Astrocyte (in vitro differentiated cells and primary cell): ENCODE measurements at regions not wholly inside any gene's neighbourhood (a gene's known extent, or its start where the extent isn't known, plus 50 kb on each side); places are given as distances from the start of the nearest gene placed in this dataset.

Experiments used
- DNase-seq: peaks from one replicate; pipeline ENCODE4 v3.0.0-alpha.2; 2010; ENCODE audit warnings: low read depth
- FAIRE-seq: peaks from 2 replicates; lab custom pipeline; 2011; peaks lifted over from hg19 to GRCh38; lab: Jason Lieb, UNC
- H2AFZ ChIP-seq: 2 replicates; pipeline ENCODE4 v1.6.0; 2012; ENCODE audit warnings: low read depth, low read length, inconsistent platforms
- H3K27ac ChIP-seq: 2 replicates; pipeline ENCODE4 v1.5.1; 2011; ENCODE audit warnings: low read depth, low read length, inconsistent platforms
- H3K27me3 ChIP-seq: 2 replicates; pipeline ENCODE4 v1.6.0; 2011; ENCODE audit warnings: low read length, inconsistent platforms; ENCODE audit not compliant: insufficient read depth
- H3K36me3 ChIP-seq: 2 replicates; pipeline ENCODE4 v1.5.1; 2011; ENCODE audit warnings: low read length, inconsistent platforms; ENCODE audit not compliant: insufficient read depth
- H3K4me1 ChIP-seq: 2 replicates; pipeline ENCODE4 v1.5.1; 2011; ENCODE audit warnings: low read length, inconsistent platforms; ENCODE audit not compliant: insufficient read depth
- H3K4me2 ChIP-seq: 2 replicates; pipeline ENCODE4 v1.6.0; 2012; ENCODE audit warnings: low read length, inconsistent platforms
- H3K4me3 ChIP-seq: 2 replicates; pipeline ENCODE4 v1.5.1; 2011; ENCODE audit warnings: low read depth, mild to moderate bottlenecking, low read length, inconsistent platforms; ENCODE audit not compliant: insufficient read depth
- H3K79me2 ChIP-seq: 2 replicates; pipeline ENCODE4 v1.6.0; 2012; ENCODE audit warnings: mild to moderate bottlenecking, low read length, inconsistent platforms; ENCODE audit not compliant: insufficient read depth
- H3K9ac ChIP-seq: 2 replicates; pipeline ENCODE4 v1.6.0; 2012; ENCODE audit warnings: mild to moderate bottlenecking, low read length, inconsistent platforms
- H3K9me3 ChIP-seq: 2 replicates; pipeline ENCODE4 v1.5.1; 2012; ENCODE audit warnings: low read depth, mild to moderate bottlenecking, low read length, inconsistent platforms; ENCODE audit not compliant: insufficient read depth
- H4K20me1 ChIP-seq: 2 replicates; pipeline ENCODE4 v1.6.0; 2012; ENCODE audit warnings: low read length, inconsistent platforms; ENCODE audit not compliant: insufficient read depth
- H3K27ac Mint-ChIP-seq: one replicate; pipeline ENCODE4 v1.8.0; 2021; ENCODE audit warnings: mild to moderate bottlenecking, mixed read lengths; ENCODE audit not compliant: unreplicated experiment
- H3K27me3 Mint-ChIP-seq: one replicate; pipeline ENCODE4 v1.8.0; 2021; ENCODE audit warnings: low read depth, mixed read lengths; ENCODE audit not compliant: unreplicated experiment
- H3K36me3 Mint-ChIP-seq: one replicate; pipeline ENCODE4 v1.8.0; 2021; ENCODE audit warnings: low read depth, mixed read lengths; ENCODE audit not compliant: unreplicated experiment
- H3K4me1 Mint-ChIP-seq: one replicate; pipeline ENCODE4 v1.8.0; 2021; ENCODE audit warnings: low read depth, mixed read lengths; ENCODE audit not compliant: unreplicated experiment
- H3K4me3 Mint-ChIP-seq: one replicate; pipeline ENCODE4 v1.8.0; 2021; ENCODE audit warnings: mild to moderate bottlenecking, moderate library complexity, mixed read lengths; ENCODE audit not compliant: unreplicated experiment
- H3K9me3 Mint-ChIP-seq: one replicate; pipeline ENCODE4 v1.8.0; 2021; ENCODE audit warnings: mild to moderate bottlenecking, mixed read lengths; ENCODE audit not compliant: unreplicated experiment
- CTCF ChIP-seq: IDR thresholded peaks from 2 replicates; pipeline ENCODE4 v1.5.1; 2011; ENCODE audit warnings: low read depth, mild to moderate bottlenecking, inconsistent platforms, low read length, moderate library complexity; ENCODE audit not compliant: insufficient read depth
- EZH2 ChIP-seq: IDR thresholded peaks from 2 replicates; pipeline ENCODE4 v1.6.1; 2012; ENCODE audit warnings: mild to moderate bottlenecking, low read length, inconsistent platforms; ENCODE audit not compliant: insufficient read depth

DNA sequence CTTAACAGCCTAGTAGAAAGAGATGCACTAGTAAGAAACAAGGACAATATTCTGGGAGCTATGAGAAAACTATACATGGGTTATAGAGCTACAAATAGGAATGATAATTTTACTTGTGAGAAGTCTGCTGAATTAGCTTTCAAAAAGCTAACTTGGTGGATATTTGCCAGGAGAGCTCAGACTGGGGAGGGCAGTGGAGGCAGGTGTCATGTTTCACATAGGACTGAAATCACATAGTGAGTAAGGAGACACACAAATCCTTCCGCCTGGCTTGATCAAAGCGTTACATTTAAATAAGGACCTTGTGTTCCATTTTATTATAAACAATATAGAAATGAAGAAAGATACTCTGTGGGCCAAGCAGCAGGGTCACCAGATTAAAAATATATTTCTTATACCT, 235.0 kb downstream of the ISL1 start:
- no peaks in the 10 kb centered on the region for H3K9me3 ChIP-seq
- no peak for DNase-seq
- no peak overlapping the region for H3K27ac Mint-ChIP-seq
- no peaks in the 10 kb centered on the region for H3K79me2 ChIP-seq
- H3K9ac ChIP-seq: no peak overlapping the region
- no peaks in the 10 kb centered on the region for H3K27me3 Mint-ChIP-seq
- H3K36me3 ChIP-seq: no peaks in the 10 kb centered on the region
- H4K20me1 ChIP-seq: no peaks in the 10 kb centered on the region
- H3K4me3 Mint-ChIP-seq: no peak overlapping the region
- no peaks in the 10 kb centered on the region for H3K27me3 ChIP-seq
- H3K4me2 ChIP-seq: no peak overlapping the region
- H3K27ac ChIP-seq: no peak overlapping the region
- H3K9me3 Mint-ChIP-seq: no peaks in the 10 kb centered on the region
- H3K4me3 ChIP-seq: no peak overlapping the region
- FAIRE-seq: no peak
- no peak for TF ChIP-seq CTCF
- no peak for TF ChIP-seq EZH2
- no peak overlapping the region for H2AFZ ChIP-seq
- H3K36me3 Mint-ChIP-seq: no peaks in the 10 kb centered on the region
- no peaks in the 10 kb centered on the region for H3K4me1 ChIP-seq
- peaks cover 8% of the 10 kb centered on the region for H3K4me1 Mint-ChIP-seq

GRCh38 chr5:51621156-51621555, 237.9 kb downstream of the ISL1 start:
- H3K27ac ChIP-seq: no peak overlapping the region
- Mint-ChIP-seq H3K27me3 (no peaks in the 10 kb centered on the region), H3K9me3 (peaks cover 5% of the 10 kb centered on the region), H3K4me3 (no peak overlapping the region), H3K27ac (no peak overlapping the region), H3K4me1 (peaks cover 8% of the 10 kb centered on the region), H3K36me3 (no peaks in the 10 kb centered on the region)
- no peak overlapping the region for H3K9ac ChIP-seq
- no peak overlapping the region for H3K4me3 ChIP-seq
- H3K4me1 ChIP-seq: no peaks in the 10 kb centered on the region
- H3K27me3 ChIP-seq: no peaks in the 10 kb centered on the region
- H3K79me2 ChIP-seq: no peaks in the 10 kb centered on the region
- no peak overlapping the region for H3K4me2 ChIP-seq
- no peaks in the 10 kb centered on the region for H3K9me3 ChIP-seq
- no peaks in the 10 kb centered on the region for H4K20me1 ChIP-seq
- H2AFZ ChIP-seq: no peak overlapping the region
- H3K36me3 ChIP-seq: no peaks in the 10 kb centered on the region
- TF ChIP-seq EZH2: no peak
- no peak for TF ChIP-seq CTCF
- FAIRE-seq (no peak), DNase-seq (no peak)

DNA sequence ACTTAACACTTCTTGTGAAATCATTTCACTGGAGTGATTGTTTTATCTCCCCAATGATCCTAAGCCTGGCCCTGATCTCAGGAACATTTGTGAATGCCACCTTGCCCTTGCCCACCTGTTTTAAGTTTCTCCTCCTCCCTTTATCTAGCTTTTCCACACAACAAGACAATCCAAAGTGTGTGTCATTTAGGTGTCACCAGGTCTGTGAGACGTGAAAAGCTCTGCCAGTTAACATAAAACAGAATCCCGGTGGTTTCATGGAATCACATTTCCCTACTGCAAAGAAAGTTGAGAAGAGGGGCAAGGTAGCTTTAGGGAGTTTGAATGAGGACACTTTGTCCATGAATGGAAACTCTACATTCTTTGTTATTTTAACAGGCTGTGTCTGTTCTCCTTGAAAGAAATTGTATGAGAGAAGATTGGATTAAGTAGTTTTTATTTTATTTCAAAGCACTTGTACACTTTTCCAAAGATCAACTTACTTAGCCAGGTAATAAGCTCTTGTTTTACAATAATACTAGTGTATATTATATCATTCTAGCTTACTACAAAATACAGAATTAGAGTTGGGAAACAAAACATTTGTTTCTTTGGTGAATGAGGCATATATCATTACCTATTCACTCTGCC, 239.0 kb downstream of the ISL1 start:
- no peak overlapping the region for H2AFZ ChIP-seq
- TF ChIP-seq CTCF: no peak
- TF ChIP-seq EZH2: no peak
- H3K79me2 ChIP-seq: no peaks in the 10 kb centered on the region
- H3K4me3 ChIP-seq: no peak overlapping the region
- H3K9me3 ChIP-seq: no peaks in the 10 kb centered on the region
- H4K20me1 ChIP-seq: no peaks in the 10 kb centered on the region
- no peak overlapping the region for H3K27ac ChIP-seq
- FAIRE-seq: no peak
- no peak for DNase-seq
- Mint-ChIP-seq H3K36me3 (no peaks in the 10 kb centered on the region), H3K27ac (no peak overlapping the region), H3K4me1 (peaks cover 8% of the 10 kb centered on the region), H3K27me3 (no peaks in the 10 kb centered on the region), H3K4me3 (no peak overlapping the region), H3K9me3 (peaks cover 5% of the 10 kb centered on the region)
- H3K27me3 ChIP-seq: no peaks in the 10 kb centered on the region
- H3K4me1 ChIP-seq: no peaks in the 10 kb centered on the region
- no peak overlapping the region for H3K9ac ChIP-seq
- H3K4me2 ChIP-seq: no peak overlapping the region
- no peaks in the 10 kb centered on the region for H3K36me3 ChIP-seq
